HG02943 (cell line): ENCODE measurements at regions not wholly inside any gene's neighbourhood (a gene's known extent, or its start where the extent isn't known, plus 50 kb on each side); places are given as distances from the start of the nearest gene placed in this dataset.
"Not testable (repeated sequence)": the region's sequence is repeated elsewhere in the genome, so short reads cannot be mapped to it uniquely, and the experiment has no call there.

Experiments
- ATAC-seq: cut with Tn5 transposase; IDR thresholded peaks from one replicate; pipeline ENCODE4 v1.9.1; 2021; ENCODE audit warnings: mild to moderate bottlenecking, low read depth, moderate library complexity; ENCODE audit not compliant: unreplicated experiment

GRCh38 chr2:235421618-235422017 lies 72.2 kb upstream of the AGAP1 start:
- no peak for ATAC-seq

GRCh38 chr2:235430366-235431083 lies 63.3 kb upstream of the AGAP1 start:
- ATAC-seq: no peak

GRCh38 chr2:235432741-235433520 lies 60.9 kb upstream of the AGAP1 start:
- ATAC-seq: no peak

GRCh38 chr2:235433860-235434259 lies 60.0 kb upstream of the AGAP1 start:
- ATAC-seq: no peak

- ATAC-seq: no peak
These were observed 53.7 kb upstream of the AGAP1 start for GRCh38 chr2:235439959-235440662.

- ATAC-seq: not testable (repeated sequence)
These were observed 50.3 kb upstream of the AGAP1 start for GRCh38 chr2:235443580-235443979.
